ENCODE measurements at regions not wholly inside any gene's neighbourhood (a gene's known extent, or its start where the extent isn't known, plus 50 kb on each side); places are given as distances from the start of the nearest gene placed in this dataset.

GRCh38 chr21:20106368-20106767, 891.8 kb upstream of the NCAM2 start:
- H3K4me1 ChIP-seq (ENCODE audit: control insufficient read depth in 1 of 2, insufficient read depth in 2 of 2, low read length in 2 of 2) = no peaks in the 10 kb centered on the region
- RAD21 ChIA-PET (ENCODE audit: low non-redundant PET in 1 of 2, low total read pairs in 2 of 2, uncharacterized antibody in 2 of 2, unreplicated experiment in 2 of 2) = no interaction called here
- intact Hi-C loops (cut with micrococcal nuclease) = no loop called here

More at GRCh38 chr21:20106368-20106767, 891.8 kb upstream of the NCAM2 start:
- DNase-seq (ENCODE audit: low read depth, low spot score) (no peak), ATAC-seq (no peak)
- Histone ChIP-seq H2AFZ (ENCODE audit: low read depth, low read length, poor library complexity, severe bottlenecking) (no peak overlapping the region), H3K9me3 (ENCODE audit: control insufficient read depth in 1 of 2, insufficient read depth in 1 of 2, low read depth in 1 of 2, low read length in 2 of 2) (peaks cover 0 to 3% of the 10 kb centered on the region in 2 experiments; a peak in 2 of 4 replicates), H3K9ac (ENCODE audit: low read length) (no peak overlapping the region), H3K9me2 (ENCODE audit: insufficient read depth) (no peaks in the 10 kb centered on the region), H3K4me3 (replicated peaks in 1 of 2; ENCODE audit: low read depth in 1 of 2, low read length in 2 of 2) (no peak overlapping the region), H3K36me3 (ENCODE audit: control insufficient read depth in 1 of 2, insufficient read depth in 2 of 2, low read length in 2 of 2) (no peaks in the 10 kb centered on the region), H3K27ac (ENCODE audit: low read depth, low read length) (no peak overlapping the region), H3K27me3 (ENCODE audit: insufficient read depth, low read length) (no peaks in the 10 kb centered on the region), H3K4me2 (ENCODE audit: low read length) (no peak overlapping the region), H4K20me1 (ENCODE audit: insufficient read depth) (no peaks in the 10 kb centered on the region; the same call in 1 of the 2 replicates), H3K79me2 (ENCODE audit: insufficient read depth, low read length) (no peaks in the 10 kb centered on the region)
- ChIA-PET CTCF (no interaction called here), POLR2A (no interaction called here)
- no TSS peak for BruUV-seq (replicated peaks)
- TF ChIP-seq SP1 (IDR thresholded peaks at IDR 0.05; ENCODE audit: low read depth) = no peak
- no peak for TF ChIP-seq CTCF (IDR thresholded peaks at IDR 0.05 in 2 of 3, conservative IDR thresholded peaks at IDR 0.05 in 1 of 3; ENCODE audit: borderline replicate concordance in 1 of 3, insufficient read depth in 1 of 3, low read depth in 2 of 3, low read length in 2 of 3)
- TF ChIP-seq EZH2 (IDR thresholded peaks at IDR 0.05) = no peak
- no peak for TF ChIP-seq YY1 (IDR thresholded peaks at IDR 0.05; ENCODE audit: extremely low read depth, insufficient replicate concordance, low read depth, low read length)
- TF ChIP-seq TCF7L2 (IDR thresholded peaks at IDR 0.05; ENCODE audit: borderline replicate concordance, extremely low read depth, insufficient read depth, insufficient read length) = no peak
- TF ChIP-seq JUND (IDR thresholded peaks at IDR 0.05) = no peak
- TF ChIP-seq POLR2AphosphoS5 (IDR thresholded peaks at IDR 0.05; ENCODE audit: low read depth, low read length) = no peak
- TF ChIP-seq ATF3 (IDR thresholded peaks at IDR 0.05) = no peak
- no peak for TF ChIP-seq SRF (IDR thresholded peaks at IDR 0.05; ENCODE audit: low read depth)
- no peak for TF ChIP-seq ELF1 (IDR thresholded peaks at IDR 0.05; ENCODE audit: borderline replicate concordance, low read depth)
- TF ChIP-seq FOSL1 (IDR thresholded peaks at IDR 0.05; ENCODE audit: low read depth) = no peak
- no peak for TF ChIP-seq EZH2phosphoT487 (IDR thresholded peaks at IDR 0.05; ENCODE audit: borderline replicate concordance)
- no peak for TF ChIP-seq RAD21 (IDR thresholded peaks at IDR 0.05; ENCODE audit: low read depth)
- TF ChIP-seq ZFX (IDR thresholded peaks at IDR 0.05) = no peak
- TF ChIP-seq REST (IDR thresholded peaks at IDR 0.05; ENCODE audit: low read depth) = no peak
- no peak for TF ChIP-seq CBX3 (IDR thresholded peaks at IDR 0.05; ENCODE audit: low read depth)
- no peak for TF ChIP-seq SIN3A (IDR thresholded peaks at IDR 0.05; ENCODE audit: low read depth)
- TF ChIP-seq MAX (IDR thresholded peaks at IDR 0.05) = no peak
- no peak for TF ChIP-seq ZBTB33 (IDR thresholded peaks at IDR 0.05; ENCODE audit: extremely low read depth, insufficient replicate concordance, low read length)
- no peak for TF ChIP-seq EGR1 (IDR thresholded peaks at IDR 0.05; ENCODE audit: low read depth)

All from HCT116 (cell line).